K562 (cell line): ENCODE measurements at regions not wholly inside any gene's neighbourhood (a gene's known extent, or its start where the extent isn't known, plus 50 kb on each side); places are given as distances from the start of the nearest gene placed in this dataset.

Source experiments
- ARID1B ChIP-seq: fragments of 450-650 bp; IDR thresholded peaks from 2 replicates; pipeline ENCODE4 v1.6.1; 2016; ENCODE audit warnings: antibody characterized with exemption, mild to moderate bottlenecking, inconsistent platforms
- JUN ChIP-seq, 2 experiments: sonication (generic) in 1 of 2; formaldehyde crosslinking in 1 of 2; IDR thresholded peaks; 2 replicates each; pipeline versions ENCODE4 v1.6.1 to v1.8.0; 2012 to 2022; ENCODE audit warnings: borderline replicate concordance in 2 of 2, mild to moderate bottlenecking in 2 of 2, improper control_type of control experiment in 1 of 2, low read depth in 1 of 2, low read length in 1 of 2, missing genetic modification reagents in 1 of 2
- KDM5B ChIP-seq: fragments of 200-600 bp; sonication (generic); IDR thresholded peaks from 2 replicates; pipeline ENCODE4 v1.6.1; 2012; ENCODE audit warnings: low read depth, mild to moderate bottlenecking, moderate library complexity, low read length, control low read depth, inconsistent platforms; ENCODE audit not compliant: insufficient replicate concordance
- MTA3 ChIP-seq: fragments of 450-650 bp; formaldehyde crosslinking; IDR thresholded peaks from 2 replicates; pipeline ENCODE4 v1.6.1; 2017; ENCODE audit warnings: mild to moderate bottlenecking, borderline replicate concordance
- PPARD ChIP-seq: fragments of 250-450 bp; sonication (Bioruptor Pico); IDR thresholded peaks from 2 replicates; pipeline ENCODE4 v1.8.0; 2022; ENCODE audit warnings: inconsistent platforms, mild to moderate bottlenecking, moderate library complexity
- REST ChIP-seq, 2 experiments: fragments of 450-650 bp; formaldehyde crosslinking in 1 of 2; IDR thresholded peaks; 2 replicates each; pipeline versions ENCODE4 v1.4.0 to v1.6.1; 2014 to 2020; ENCODE audit warnings: mild to moderate bottlenecking in 2 of 2, borderline replicate concordance in 1 of 2, low read depth in 1 of 2
- RFX5 ChIP-seq: IDR thresholded peaks from 2 replicates; pipeline ENCODE4 v1.6.1; 2011; ENCODE audit warnings: low read depth, mild to moderate bottlenecking, improper control_type of control experiment, low read length
- SRSF9 ChIP-seq: fragments of 200-400 bp; formaldehyde crosslinking; IDR thresholded peaks from 2 replicates; pipeline ENCODE4 v1.6.1; 2017; ENCODE audit warnings: low read depth, low read length, borderline replicate concordance
- U2AF2 ChIP-seq: fragments of 200-400 bp; formaldehyde crosslinking; optimal IDR thresholded peaks from 2 replicates; pipeline ENCODE3; 2017; ENCODE audit warnings: low read depth, mild to moderate bottlenecking, low read length
- ZBTB2 ChIP-seq: fragments of 450-650 bp; IDR thresholded peaks from 2 replicates; pipeline ENCODE4 v1.6.1; 2016; ENCODE audit warnings: antibody characterized with exemption
- ZBTB7A ChIP-seq: IDR thresholded peaks from 2 replicates; pipeline ENCODE4 v1.6.1; 2011; ENCODE audit warnings: low read depth, mild to moderate bottlenecking, low read length, moderate library complexity, borderline replicate concordance; ENCODE audit not compliant: control insufficient read depth
- ZNF316 ChIP-seq: fragments of 450-650 bp; IDR thresholded peaks from 2 replicates; pipeline ENCODE4 v1.6.1; 2016
- TF ChIP-seq, protein P1 (sequence below): sonication (generic); formaldehyde crosslinking; IDR thresholded peaks from 2 replicates; pipeline ENCODE4 v1.8.0; 2022; ENCODE audit warnings: mild to moderate bottlenecking, missing genetic modification reagents

DNA sequence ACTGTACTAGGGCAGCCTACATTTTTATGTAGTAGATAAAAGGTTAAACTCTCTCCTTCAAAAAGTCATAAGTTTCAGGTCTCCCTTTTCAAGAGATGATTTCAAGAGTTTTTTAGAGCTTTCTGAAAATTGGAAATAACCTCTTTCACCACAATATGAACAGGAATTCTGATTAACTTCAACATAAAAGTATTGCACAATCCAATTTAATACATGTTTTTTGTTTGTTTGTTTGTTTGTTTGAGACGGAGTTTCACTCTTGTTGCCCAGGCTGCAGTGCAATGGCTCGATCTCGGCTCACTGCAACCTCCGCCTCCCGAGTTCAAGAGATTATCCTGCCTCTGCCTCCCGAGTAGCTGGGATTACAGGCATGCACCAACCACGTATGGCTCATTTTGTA, 265.4 kb upstream of the DCAF8L1 start:
- TF ChIP-seq REST (IDR thresholded peaks at IDR 0.05; ENCODE audit: borderline replicate concordance), result no peak
- TF ChIP-seq REST (CRISPR knock-in tag; IDR thresholded peaks at IDR 0.05; ENCODE audit: low read depth), result no peak
- TF ChIP-seq, protein P1, sequence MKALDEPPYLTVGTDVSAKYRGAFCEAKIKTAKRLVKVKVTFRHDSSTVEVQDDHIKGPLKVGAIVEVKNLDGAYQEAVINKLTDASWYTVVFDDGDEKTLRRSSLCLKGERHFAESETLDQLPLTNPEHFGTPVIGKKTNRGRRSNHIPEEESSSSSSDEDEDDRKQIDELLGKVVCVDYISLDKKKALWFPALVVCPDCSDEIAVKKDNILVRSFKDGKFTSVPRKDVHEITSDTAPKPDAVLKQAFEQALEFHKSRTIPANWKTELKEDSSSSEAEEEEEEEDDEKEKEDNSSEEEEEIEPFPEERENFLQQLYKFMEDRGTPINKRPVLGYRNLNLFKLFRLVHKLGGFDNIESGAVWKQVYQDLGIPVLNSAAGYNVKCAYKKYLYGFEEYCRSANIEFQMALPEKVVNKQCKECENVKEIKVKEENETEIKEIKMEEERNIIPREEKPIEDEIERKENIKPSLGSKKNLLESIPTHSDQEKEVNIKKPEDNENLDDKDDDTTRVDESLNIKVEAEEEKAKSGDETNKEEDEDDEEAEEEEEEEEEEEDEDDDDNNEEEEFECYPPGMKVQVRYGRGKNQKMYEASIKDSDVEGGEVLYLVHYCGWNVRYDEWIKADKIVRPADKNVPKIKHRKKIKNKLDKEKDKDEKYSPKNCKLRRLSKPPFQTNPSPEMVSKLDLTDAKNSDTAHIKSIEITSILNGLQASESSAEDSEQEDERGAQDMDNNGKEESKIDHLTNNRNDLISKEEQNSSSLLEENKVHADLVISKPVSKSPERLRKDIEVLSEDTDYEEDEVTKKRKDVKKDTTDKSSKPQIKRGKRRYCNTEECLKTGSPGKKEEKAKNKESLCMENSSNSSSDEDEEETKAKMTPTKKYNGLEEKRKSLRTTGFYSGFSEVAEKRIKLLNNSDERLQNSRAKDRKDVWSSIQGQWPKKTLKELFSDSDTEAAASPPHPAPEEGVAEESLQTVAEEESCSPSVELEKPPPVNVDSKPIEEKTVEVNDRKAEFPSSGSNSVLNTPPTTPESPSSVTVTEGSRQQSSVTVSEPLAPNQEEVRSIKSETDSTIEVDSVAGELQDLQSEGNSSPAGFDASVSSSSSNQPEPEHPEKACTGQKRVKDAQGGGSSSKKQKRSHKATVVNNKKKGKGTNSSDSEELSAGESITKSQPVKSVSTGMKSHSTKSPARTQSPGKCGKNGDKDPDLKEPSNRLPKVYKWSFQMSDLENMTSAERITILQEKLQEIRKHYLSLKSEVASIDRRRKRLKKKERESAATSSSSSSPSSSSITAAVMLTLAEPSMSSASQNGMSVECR, result no peak
- TF ChIP-seq KDM5B, result no peak
- no peak for TF ChIP-seq SRSF9
- no peak for TF ChIP-seq ZNF316
- no peak for TF ChIP-seq ARID1B
- no peak for TF ChIP-seq RFX5
- no peak for TF ChIP-seq ZBTB7A
- no peak for TF ChIP-seq U2AF2
- TF ChIP-seq JUN (IDR thresholded peaks at IDR 0.05; ENCODE audit: borderline replicate concordance, low read depth, low read length), result no peak
- TF ChIP-seq JUN (CRISPR knock-in tag; IDR thresholded peaks at IDR 0.05; ENCODE audit: borderline replicate concordance), result no peak
- TF ChIP-seq ZBTB2, result no peak
- TF ChIP-seq PPARD (CRISPR knock-in tag), result no peak
- TF ChIP-seq MTA3, result no peak
